ENCODE measurements at regions not wholly inside any gene's neighbourhood (a gene's known extent, or its start where the extent isn't known, plus 50 kb on each side); places are given as distances from the start of the nearest gene placed in this dataset.
A peak's percentile ranks its signal among the peaks of the same experiment; 100 is the strongest.
"Not testable (repeated sequence)": the region's sequence is repeated elsewhere in the genome, so short reads cannot be mapped to it uniquely, and the experiment has no call there.

DNA sequence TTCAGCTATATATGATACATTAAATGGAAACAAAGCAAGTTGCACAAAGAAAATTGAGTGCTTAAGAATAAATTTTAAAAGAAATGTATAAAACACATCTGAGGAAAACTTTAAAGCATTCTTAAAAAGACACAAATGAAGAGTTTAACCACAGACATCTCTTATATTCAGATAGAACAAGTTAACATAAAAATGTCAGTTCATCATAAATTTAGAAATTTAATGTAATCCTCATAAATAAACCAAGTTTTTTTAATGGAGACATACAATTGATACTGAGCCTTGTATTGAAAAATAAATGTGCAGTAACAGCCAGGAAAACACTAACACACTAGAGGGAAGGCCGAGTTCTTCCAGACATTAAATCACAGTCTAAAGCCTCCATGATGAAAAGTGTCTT lies 243.9 kb upstream of the MKLN1 start:
- no TSS peak for BruUV-seq (replicated peaks)
- H3K9ac ChIP-seq (replicated peaks; ENCODE audit: extremely low read depth, insufficient read depth, low read length): no peak overlapping the region

DNA sequence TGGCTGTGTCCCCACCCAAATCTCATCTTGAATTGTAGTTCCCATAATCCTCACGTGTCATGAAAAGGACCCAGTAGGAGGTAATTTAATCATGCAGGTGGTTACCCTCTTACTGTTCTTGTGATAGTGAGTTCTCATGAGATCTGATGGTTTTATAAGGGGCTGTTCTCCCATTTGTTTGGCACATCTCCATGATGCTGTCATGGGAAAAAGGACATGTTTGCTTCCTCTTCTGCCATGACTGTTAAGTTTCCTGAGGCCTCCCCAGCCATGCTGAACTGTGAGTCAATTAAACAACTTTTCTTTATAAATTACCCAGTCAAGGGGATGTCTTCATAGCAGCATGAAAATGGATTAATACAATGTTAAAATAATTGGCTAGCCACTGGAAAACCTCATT lies 243.3 kb upstream of the MKLN1 start:
- peak; percentile 35 for DNase-seq (ENCODE audit: low read depth, low spot score)
- H3K27me3 ChIP-seq (ENCODE audit: control insufficient read depth in 2 of 2, insufficient read depth in 2 of 2, low read length in 2 of 2); BruUV-seq (replicated peaks); H3K27ac ChIP-seq (ENCODE audit: insufficient read depth, low read depth, low read length); H3K36me3 ChIP-seq (ENCODE audit: control insufficient read depth in 2 of 2, extremely low read depth in 1 of 2, insufficient read depth in 2 of 2, low read length in 2 of 2); intact Hi-C loops (cut with micrococcal nuclease); H3K4me2 ChIP-seq (ENCODE audit: insufficient read depth, low read length); H3K9me3 ChIP-seq (replicated peaks; ENCODE audit: control insufficient read depth, insufficient read depth, low read length); H3K9me1 ChIP-seq (replicated peaks; ENCODE audit: control insufficient read depth, extremely low read depth, insufficient read depth, low read length); H4K20me1 ChIP-seq (replicated peaks; ENCODE audit: control insufficient read depth, extremely low read depth, insufficient read depth, low read length); H2AFZ ChIP-seq (ENCODE audit: low read depth, low read length); H3K9ac ChIP-seq (replicated peaks; ENCODE audit: extremely low read depth, insufficient read depth, low read length); H3K4me3 ChIP-seq (replicated peaks in 1 of 3; ENCODE audit: insufficient read depth in 1 of 3, low read depth in 1 of 3, low read length in 3 of 3); CTCF ChIA-PET; dilution Hi-C loops (cut with MboI; ENCODE audit: extremely low pct_ligation_motif_present, low sequenced_read_pairs); H3K4me1 ChIP-seq (ENCODE audit: control insufficient read depth, extremely low read depth, insufficient read depth, low read length); H3K79me2 ChIP-seq (ENCODE audit: control insufficient read depth, insufficient read depth, low read length); FAIRE-seq; POLR2A ChIA-PET: not testable (repeated sequence)

More for the DNA sequence above, 243.9 kb upstream of the MKLN1 start:
- Histone ChIP-seq H3K4me2 (ENCODE audit: insufficient read depth, low read length) (no peak overlapping the region), H3K9me1 (replicated peaks; ENCODE audit: control insufficient read depth, extremely low read depth, insufficient read depth, low read length) (no peaks in the 10 kb centered on the region), H3K4me1 (ENCODE audit: control insufficient read depth, extremely low read depth, insufficient read depth, low read length) (no peaks in the 10 kb centered on the region), H3K27me3 (ENCODE audit: control insufficient read depth in 2 of 2, insufficient read depth in 2 of 2, low read length in 2 of 2) (no peaks in the 10 kb centered on the region), H3K27ac (ENCODE audit: insufficient read depth, low read depth, low read length) (no peak overlapping the region), H3K9me3 (replicated peaks; ENCODE audit: control insufficient read depth, insufficient read depth, low read length) (no peaks in the 10 kb centered on the region), H4K20me1 (replicated peaks; ENCODE audit: control insufficient read depth, extremely low read depth, insufficient read depth, low read length) (no peaks in the 10 kb centered on the region), H2AFZ (ENCODE audit: low read depth, low read length) (no peak overlapping the region), H3K79me2 (ENCODE audit: control insufficient read depth, insufficient read depth, low read length) (peaks cover 7% of the 10 kb centered on the region), H3K4me3 (replicated peaks in 1 of 3; ENCODE audit: insufficient read depth in 1 of 3, low read depth in 1 of 3, low read length in 3 of 3) (no peak overlapping the region), H3K36me3 (ENCODE audit: control insufficient read depth in 2 of 2, extremely low read depth in 1 of 2, insufficient read depth in 2 of 2, low read length in 2 of 2) (no peaks in the 10 kb centered on the region)
- FAIRE-seq (no peak), DNase-seq (ENCODE audit: low read depth, low spot score) (no peak)
- TF ChIP-seq FOS (IDR thresholded peaks at IDR 0.05; ENCODE audit: borderline replicate concordance, insufficient read depth, low read length): no peak
- POLR2A ChIA-PET: no interaction called here
- CTCF ChIA-PET: no interaction called here
- intact Hi-C loops (cut with micrococcal nuclease): no loop called here
- dilution Hi-C loops (cut with MboI; ENCODE audit: extremely low pct_ligation_motif_present, low sequenced_read_pairs): no loop called here
